ENCODE measurements at regions not wholly inside any gene's neighbourhood (a gene's known extent, or its start where the extent isn't known, plus 50 kb on each side); places are given as distances from the start of the nearest gene placed in this dataset.

- Mint-ChIP-seq H3K36me3 (ENCODE audit: insufficient read depth, unreplicated experiment) (no peaks in the 10 kb centered on the region), H3K4me1 (ENCODE audit: low read depth, unreplicated experiment) (no peaks in the 10 kb centered on the region), H3K27me3 (ENCODE audit: insufficient read depth, unreplicated experiment) (no peaks in the 10 kb centered on the region), H3K9me3 (ENCODE audit: unreplicated experiment) (no peaks in the 10 kb centered on the region), H3K27ac (ENCODE audit: unreplicated experiment) (no peak overlapping the region), H3K4me3 (ENCODE audit: unreplicated experiment) (no peak overlapping the region)
- no TSS peak for BruUV-seq (replicated peaks)
- Histone ChIP-seq H3K27me3 (replicated peaks; ENCODE audit: control insufficient read depth, insufficient read depth, low read length) (no peaks in the 10 kb centered on the region), H3K36me3 (ENCODE audit: control insufficient read depth, insufficient read depth, low read length) (no peaks in the 10 kb centered on the region), H3K9me3 (no peaks in the 10 kb centered on the region), H3K4me1 (no peaks in the 10 kb centered on the region), H3K4me3 (ENCODE audit: low read depth, low read length) (no peak overlapping the region)
- TF ChIP-seq, protein P1, sequence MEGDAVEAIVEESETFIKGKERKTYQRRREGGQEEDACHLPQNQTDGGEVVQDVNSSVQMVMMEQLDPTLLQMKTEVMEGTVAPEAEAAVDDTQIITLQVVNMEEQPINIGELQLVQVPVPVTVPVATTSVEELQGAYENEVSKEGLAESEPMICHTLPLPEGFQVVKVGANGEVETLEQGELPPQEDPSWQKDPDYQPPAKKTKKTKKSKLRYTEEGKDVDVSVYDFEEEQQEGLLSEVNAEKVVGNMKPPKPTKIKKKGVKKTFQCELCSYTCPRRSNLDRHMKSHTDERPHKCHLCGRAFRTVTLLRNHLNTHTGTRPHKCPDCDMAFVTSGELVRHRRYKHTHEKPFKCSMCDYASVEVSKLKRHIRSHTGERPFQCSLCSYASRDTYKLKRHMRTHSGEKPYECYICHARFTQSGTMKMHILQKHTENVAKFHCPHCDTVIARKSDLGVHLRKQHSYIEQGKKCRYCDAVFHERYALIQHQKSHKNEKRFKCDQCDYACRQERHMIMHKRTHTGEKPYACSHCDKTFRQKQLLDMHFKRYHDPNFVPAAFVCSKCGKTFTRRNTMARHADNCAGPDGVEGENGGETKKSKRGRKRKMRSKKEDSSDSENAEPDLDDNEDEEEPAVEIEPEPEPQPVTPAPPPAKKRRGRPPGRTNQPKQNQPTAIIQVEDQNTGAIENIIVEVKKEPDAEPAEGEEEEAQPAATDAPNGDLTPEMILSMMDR (IDR thresholded peaks at IDR 0.05; ENCODE audit: insufficient read depth in 1 of 2, low read depth in 1 of 2, low read length in 1 of 2, severe bottlenecking in 1 of 2, unreplicated experiment in 1 of 2) = no peak
- intact Hi-C loops (cut with micrococcal nuclease; ENCODE audit: unreplicated experiment) = no loop called here
- ChIA-PET POLR2A (no interaction called here), CTCF (no interaction called here)
- no peak for DNase-seq
Measured at GRCh38 chr14:98822917-98823316, 449.1 kb downstream of the BCL11B start.

GRCh38 chr14:98826618-98827017, 445.4 kb downstream of the BCL11B start:
- H3K9me3 Mint-ChIP-seq (ENCODE audit: unreplicated experiment) = no peaks in the 10 kb centered on the region
- H3K4me3 ChIP-seq (ENCODE audit: low read depth, low read length) = no peak overlapping the region
- no peaks in the 10 kb centered on the region for H3K4me1 Mint-ChIP-seq (ENCODE audit: low read depth, unreplicated experiment)
- no peak overlapping the region for H3K4me3 Mint-ChIP-seq (ENCODE audit: unreplicated experiment)
- no peaks in the 10 kb centered on the region for H3K9me3 ChIP-seq
- no TSS peak for BruUV-seq (replicated peaks)
- TF ChIP-seq, protein P1 (IDR thresholded peaks at IDR 0.05; ENCODE audit: insufficient read depth in 1 of 2, low read depth in 1 of 2, low read length in 1 of 2, severe bottlenecking in 1 of 2, unreplicated experiment in 1 of 2) = no peak
- no peaks in the 10 kb centered on the region for H3K36me3 Mint-ChIP-seq (ENCODE audit: insufficient read depth, unreplicated experiment)
- DNase-seq = no peak
- H3K4me1 ChIP-seq = no peaks in the 10 kb centered on the region
- intact Hi-C loops (cut with micrococcal nuclease; ENCODE audit: unreplicated experiment) = no loop called here
- H3K36me3 ChIP-seq (ENCODE audit: control insufficient read depth, insufficient read depth, low read length) = no peaks in the 10 kb centered on the region
- POLR2A ChIA-PET = no interaction called here
- H3K27me3 Mint-ChIP-seq (ENCODE audit: insufficient read depth, unreplicated experiment) = no peaks in the 10 kb centered on the region
- H3K27me3 ChIP-seq (replicated peaks; ENCODE audit: control insufficient read depth, insufficient read depth, low read length) = no peaks in the 10 kb centered on the region
- no peak overlapping the region for H3K27ac Mint-ChIP-seq (ENCODE audit: unreplicated experiment)
- CTCF ChIA-PET = no interaction called here

DNA sequence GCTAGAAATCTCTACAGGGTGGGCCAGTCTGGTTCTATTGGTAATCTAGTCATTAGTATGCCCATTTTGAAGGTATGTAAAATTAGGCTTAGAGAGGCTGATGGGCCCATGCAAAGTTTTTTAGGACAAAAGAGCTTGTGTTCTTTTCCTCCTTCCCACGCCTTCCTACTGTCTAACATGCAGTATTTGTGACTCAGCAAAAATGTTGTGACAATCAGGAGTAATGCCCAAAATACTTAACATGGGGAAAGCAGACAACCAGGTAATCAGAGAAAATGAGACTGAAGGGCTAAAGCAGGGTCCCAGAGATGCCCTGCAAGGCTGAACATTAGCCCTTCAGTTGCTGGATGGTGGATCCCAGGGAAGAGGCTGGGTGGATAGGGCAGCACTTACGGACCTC, 437.9 kb downstream of the BCL11B start:
- intact Hi-C loops (cut with micrococcal nuclease; ENCODE audit: unreplicated experiment) = no loop called here
- TF ChIP-seq, protein P1 (IDR thresholded peaks at IDR 0.05; ENCODE audit: insufficient read depth in 1 of 2, low read depth in 1 of 2, low read length in 1 of 2, severe bottlenecking in 1 of 2, unreplicated experiment in 1 of 2) = no peak
- no peaks in the 10 kb centered on the region for H3K27me3 Mint-ChIP-seq (ENCODE audit: insufficient read depth, unreplicated experiment)

More for the DNA sequence above, 437.9 kb downstream of the BCL11B start:
- no peaks in the 10 kb centered on the region for H3K9me3 Mint-ChIP-seq (ENCODE audit: unreplicated experiment)
- no peaks in the 10 kb centered on the region for H3K4me1 Mint-ChIP-seq (ENCODE audit: low read depth, unreplicated experiment)
- no peak for DNase-seq
- POLR2A ChIA-PET = no interaction called here
- H3K4me3 Mint-ChIP-seq (ENCODE audit: unreplicated experiment) = no peak overlapping the region
- no peaks in the 10 kb centered on the region for H3K36me3 ChIP-seq (ENCODE audit: control insufficient read depth, insufficient read depth, low read length)
- H3K36me3 Mint-ChIP-seq (ENCODE audit: insufficient read depth, unreplicated experiment) = no peaks in the 10 kb centered on the region
- no peaks in the 10 kb centered on the region; the same call in 1 of the 2 replicates for H3K27me3 ChIP-seq (replicated peaks; ENCODE audit: control insufficient read depth, insufficient read depth, low read length)
- H3K27ac Mint-ChIP-seq (ENCODE audit: unreplicated experiment) = no peak overlapping the region
- H3K4me1 ChIP-seq = no peaks in the 10 kb centered on the region
- BruUV-seq (replicated peaks) = no TSS peak
- no peaks in the 10 kb centered on the region for H3K9me3 ChIP-seq
- no peak overlapping the region for H3K4me3 ChIP-seq (ENCODE audit: low read depth, low read length)
- CTCF ChIA-PET = no interaction called here

Data from Caco-2 (cell line).